SJSA1 (cell line): ENCODE measurements at regions not wholly inside any gene's neighbourhood (a gene's known extent, or its start where the extent isn't known, plus 50 kb on each side); places are given as distances from the start of the nearest gene placed in this dataset.

ENCODE experiments used
- DNase-seq, 2 experiments: peaks; one replicate each; pipeline ENCODE4 v3.0.0-alpha.2; 2015 to 2020; ENCODE audit warnings: low spot score in 2 of 2, low read depth in 1 of 2
- H3K27ac ChIP-seq: fragments of 250-450 bp; sonication (Bioruptor Pico); 2 replicates; pipeline ENCODE4 v1.5.1; 2020; ENCODE audit warnings: mild to moderate bottlenecking, moderate library complexity
- H3K27me3 ChIP-seq: fragments of 250-450 bp; sonication (Bioruptor Pico); replicated peaks from 2 replicates; pipeline ENCODE4 v1.5.1; 2020; ENCODE audit warnings: mild to moderate bottlenecking, moderate library complexity
- H3K36me3 ChIP-seq: fragments of 250-450 bp; sonication (Bioruptor Pico); 2 replicates; pipeline ENCODE4 v1.5.1; 2020; ENCODE audit warnings: mild to moderate bottlenecking
- H3K4me1 ChIP-seq: fragments of 250-450 bp; sonication (Bioruptor Pico); replicated peaks from 2 replicates; pipeline ENCODE4 v1.6.1; 2021; ENCODE audit warnings: mild to moderate bottlenecking
- H3K4me3 ChIP-seq: fragments of 250-450 bp; sonication (Bioruptor Pico); 2 replicates; pipeline ENCODE4 v1.5.1; 2020; ENCODE audit warnings: mild to moderate bottlenecking
- H3K9me3 ChIP-seq: fragments of 250-450 bp; sonication (Bioruptor Pico); replicated peaks from 2 replicates; pipeline ENCODE4 v1.5.1; 2020; ENCODE audit warnings: mild to moderate bottlenecking

DNA sequence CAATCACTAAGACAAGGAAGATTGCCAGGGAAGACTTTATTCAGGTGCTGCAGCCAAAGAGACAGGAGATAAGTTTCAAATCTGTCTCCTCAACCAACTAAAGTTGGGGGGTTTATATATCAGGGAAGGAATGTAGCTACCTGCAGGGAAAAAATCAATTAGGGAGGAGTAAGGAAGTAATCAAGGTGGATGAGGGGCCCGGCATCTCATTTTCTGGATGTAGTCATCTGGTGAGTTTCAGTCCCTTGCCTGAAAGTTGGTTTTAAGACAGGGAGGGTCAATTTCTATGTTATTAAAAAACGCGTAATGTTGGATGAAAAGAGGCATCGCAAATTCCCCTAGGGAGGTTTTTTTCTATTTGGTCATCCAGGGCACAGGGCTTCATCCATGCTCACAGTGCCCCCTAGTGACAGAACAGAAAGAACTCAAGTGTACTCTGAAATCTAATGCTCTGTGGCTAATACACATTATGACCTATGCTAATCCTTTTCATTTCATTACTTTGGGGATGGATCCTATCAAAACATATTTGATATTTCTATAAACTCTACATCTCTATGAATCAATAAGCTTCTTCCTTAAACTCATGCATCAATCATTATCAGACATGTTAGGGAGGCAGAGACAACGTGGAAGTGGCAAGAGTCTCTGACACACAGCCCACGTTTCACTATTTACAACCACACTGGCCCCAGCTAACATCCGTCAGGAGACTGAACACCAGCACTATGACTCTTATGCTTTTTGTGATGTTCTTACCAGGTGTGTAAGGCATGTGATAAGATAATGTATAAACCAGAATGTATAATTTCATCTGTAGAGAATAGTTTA is 1577.0 kb upstream of the TENM3 start:
- Histone ChIP-seq H3K9me3 (no peaks in the 10 kb centered on the region), H3K4me1 (peaks cover 28% of the 10 kb centered on the region), H3K27ac (no peak overlapping the region), H3K36me3 (no peaks in the 10 kb centered on the region), H3K4me3 (no peak overlapping the region), H3K27me3 (no peaks in the 10 kb centered on the region)
- DNase-seq, result peak; percentile 38 to 47

GRCh38 chr4:180668732-180669131 is 1574.5 kb upstream of the TENM3 start:
- Histone ChIP-seq H3K9me3 (no peaks in the 10 kb centered on the region), H3K36me3 (no peaks in the 10 kb centered on the region), H3K4me1 (peaks cover 27% of the 10 kb centered on the region), H3K4me3 (no peak overlapping the region), H3K27ac (no peak overlapping the region), H3K27me3 (no peaks in the 10 kb centered on the region)
- no peak for DNase-seq

DNA sequence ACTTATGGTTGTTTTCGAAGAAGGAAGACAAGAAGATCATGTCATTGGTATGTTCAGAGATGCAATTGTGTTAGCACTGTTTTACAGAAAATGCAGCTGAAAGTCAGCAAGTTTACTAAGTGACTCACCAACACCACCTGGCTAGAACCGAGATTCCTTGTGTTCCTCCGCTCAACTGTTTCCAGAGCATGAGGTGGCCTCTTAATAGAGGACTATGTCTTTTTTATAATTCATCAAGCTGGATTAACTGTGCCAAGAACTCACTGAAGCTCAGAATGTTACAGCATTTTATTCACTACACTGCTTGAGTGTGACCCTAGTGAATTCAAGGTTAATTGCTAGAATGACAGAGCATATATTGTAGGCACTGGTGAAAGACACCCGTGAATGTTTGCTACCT is 1573.5 kb upstream of the TENM3 start:
- Histone ChIP-seq H3K27ac (0 out of 2 replicates have a peak overlapping the region, but pooled peaks have one; percentile 14), H3K9me3 (no peaks in the 10 kb centered on the region), H3K4me1 (peaks cover 19% of the 10 kb centered on the region), H3K27me3 (no peaks in the 10 kb centered on the region), H3K4me3 (no peak overlapping the region), H3K36me3 (no peaks in the 10 kb centered on the region)
- peak in 1 of 2 experiments; percentile 23 for DNase-seq

GRCh38 chr4:180674619-180675358 is 1568.4 kb upstream of the TENM3 start:
- H3K27me3 ChIP-seq, result no peaks in the 10 kb centered on the region
- no peak for DNase-seq
- no peaks in the 10 kb centered on the region for H3K36me3 ChIP-seq
- H3K9me3 ChIP-seq, result no peaks in the 10 kb centered on the region
- H3K27ac ChIP-seq, result no peak overlapping the region
- no peak overlapping the region for H3K4me3 ChIP-seq
- H3K4me1 ChIP-seq, result peaks cover 3% of the 10 kb centered on the region

DNA sequence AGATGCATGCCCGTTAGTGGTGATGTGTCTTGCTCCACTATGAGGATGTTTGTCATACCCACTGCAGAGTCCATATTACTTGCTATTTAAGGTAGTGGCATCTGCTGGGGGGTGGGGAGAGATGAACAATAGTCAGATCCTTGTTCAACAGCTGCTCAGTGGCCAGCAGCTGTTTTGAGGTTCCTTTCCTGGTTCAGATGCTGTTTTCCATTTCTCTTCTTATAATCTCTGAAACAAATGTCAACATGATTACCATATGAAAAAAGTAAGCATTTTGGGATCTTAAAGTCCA is 1567.9 kb upstream of the TENM3 start:
- Histone ChIP-seq H3K4me3 (no peak overlapping the region), H3K27me3 (no peaks in the 10 kb centered on the region), H3K9me3 (no peaks in the 10 kb centered on the region), H3K27ac (no peak overlapping the region), H3K36me3 (no peaks in the 10 kb centered on the region), H3K4me1 (no peaks in the 10 kb centered on the region)
- DNase-seq, result no peak

DNA sequence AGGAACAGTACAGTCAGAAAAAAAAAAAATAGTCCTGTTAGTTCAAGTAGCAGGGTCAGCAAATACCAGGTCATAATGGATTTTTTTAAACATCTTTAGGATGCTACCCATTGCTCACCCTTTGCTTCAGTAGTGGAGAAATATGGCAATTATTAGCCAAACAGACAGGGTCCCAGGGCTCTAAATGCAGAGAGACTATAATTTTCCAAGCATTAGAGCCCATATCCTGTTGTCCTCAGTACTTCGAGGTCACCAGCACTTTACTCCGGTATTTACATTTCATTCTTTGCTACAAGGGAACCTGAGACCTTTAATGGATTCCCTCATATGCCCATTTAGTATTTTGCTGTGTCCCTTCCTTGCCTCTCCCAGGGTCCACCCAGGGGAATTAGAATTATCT is 1562.9 kb upstream of the TENM3 start:
- no peak for DNase-seq

GRCh38 chr4:180682776-180683175 is 1560.4 kb upstream of the TENM3 start:
- no peak for DNase-seq
- H3K4me3 ChIP-seq, result no peak overlapping the region
- H3K27ac ChIP-seq, result no peak overlapping the region
- no peaks in the 10 kb centered on the region for H3K4me1 ChIP-seq
- H3K27me3 ChIP-seq, result no peaks in the 10 kb centered on the region
- no peaks in the 10 kb centered on the region for H3K9me3 ChIP-seq
- no peaks in the 10 kb centered on the region for H3K36me3 ChIP-seq

More for the DNA sequence above, 1562.9 kb upstream of the TENM3 start:
- Histone ChIP-seq H3K36me3 (no peaks in the 10 kb centered on the region), H3K4me1 (no peaks in the 10 kb centered on the region), H3K4me3 (no peak overlapping the region), H3K27ac (no peak overlapping the region), H3K9me3 (no peaks in the 10 kb centered on the region), H3K27me3 (no peaks in the 10 kb centered on the region)

DNA sequence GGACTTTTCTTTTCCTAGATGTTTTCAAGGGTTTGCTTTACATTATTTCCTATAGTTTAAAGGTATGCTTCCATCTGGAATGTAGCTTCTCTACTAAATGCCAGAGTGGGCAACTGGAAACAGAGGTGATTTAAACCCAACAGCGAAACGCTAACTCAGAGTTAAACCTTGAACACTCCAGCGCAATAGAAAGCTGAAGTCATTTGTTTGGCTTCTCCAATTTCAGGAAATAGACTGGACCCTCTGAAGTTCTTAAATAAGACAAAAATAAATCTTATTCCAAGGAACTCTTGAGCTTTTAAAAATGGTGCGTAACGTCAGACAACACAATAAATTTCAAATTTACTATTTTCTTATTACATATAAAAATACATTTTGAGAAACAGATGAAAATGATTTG is 1560.0 kb upstream of the TENM3 start:
- no peak for DNase-seq
- no peaks in the 10 kb centered on the region for H3K9me3 ChIP-seq
- H3K36me3 ChIP-seq, result no peaks in the 10 kb centered on the region
- H3K4me1 ChIP-seq, result no peaks in the 10 kb centered on the region
- no peak overlapping the region for H3K4me3 ChIP-seq
- H3K27me3 ChIP-seq, result no peaks in the 10 kb centered on the region
- H3K27ac ChIP-seq, result no peak overlapping the region

GRCh38 chr4:180688480-180688879 is 1554.7 kb upstream of the TENM3 start:
- Histone ChIP-seq H3K4me3 (no peak overlapping the region), H3K9me3 (no peaks in the 10 kb centered on the region), H3K4me1 (no peaks in the 10 kb centered on the region), H3K27ac (no peak overlapping the region), H3K27me3 (no peaks in the 10 kb centered on the region), H3K36me3 (no peaks in the 10 kb centered on the region)
- DNase-seq, result no peak

GRCh38 chr4:180694875-180695274 is 1548.3 kb upstream of the TENM3 start:
- Histone ChIP-seq H3K9me3 (peaks cover 6% of the 10 kb centered on the region; the same call in 1 of the 2 replicates), H3K27me3 (no peaks in the 10 kb centered on the region), H3K36me3 (no peaks in the 10 kb centered on the region), H3K27ac (peak overlapping the region; percentile 83), H3K4me1 (peaks cover 16% of the 10 kb centered on the region), H3K4me3 (no peak overlapping the region)
- DNase-seq, result no peak

GRCh38 chr4:180695851-180696250 is 1547.4 kb upstream of the TENM3 start:
- Histone ChIP-seq H3K27me3 (no peaks in the 10 kb centered on the region), H3K4me3 (no peak overlapping the region), H3K36me3 (no peaks in the 10 kb centered on the region), H3K4me1 (peaks cover 16% of the 10 kb centered on the region), H3K27ac (peak overlapping the region; percentile 83), H3K9me3 (peaks cover 6% of the 10 kb centered on the region; the same call in 1 of the 2 replicates)
- DNase-seq, result peak in 1 of 2 experiments; percentile 87

- H3K36me3 ChIP-seq, result no peaks in the 10 kb centered on the region
- DNase-seq, result peak in 1 of 2 experiments; percentile 21
- H3K27me3 ChIP-seq, result no peaks in the 10 kb centered on the region
- peak overlapping the region; percentile 83 for H3K27ac ChIP-seq
- H3K4me3 ChIP-seq, result no peak overlapping the region
- peaks cover 6% of the 10 kb centered on the region; the same call in 1 of the 2 replicates for H3K9me3 ChIP-seq
- H3K4me1 ChIP-seq, result peaks cover 16% of the 10 kb centered on the region
Measured at GRCh38 chr4:180696460-180697092, 1546.6 kb upstream of the TENM3 start.

DNA sequence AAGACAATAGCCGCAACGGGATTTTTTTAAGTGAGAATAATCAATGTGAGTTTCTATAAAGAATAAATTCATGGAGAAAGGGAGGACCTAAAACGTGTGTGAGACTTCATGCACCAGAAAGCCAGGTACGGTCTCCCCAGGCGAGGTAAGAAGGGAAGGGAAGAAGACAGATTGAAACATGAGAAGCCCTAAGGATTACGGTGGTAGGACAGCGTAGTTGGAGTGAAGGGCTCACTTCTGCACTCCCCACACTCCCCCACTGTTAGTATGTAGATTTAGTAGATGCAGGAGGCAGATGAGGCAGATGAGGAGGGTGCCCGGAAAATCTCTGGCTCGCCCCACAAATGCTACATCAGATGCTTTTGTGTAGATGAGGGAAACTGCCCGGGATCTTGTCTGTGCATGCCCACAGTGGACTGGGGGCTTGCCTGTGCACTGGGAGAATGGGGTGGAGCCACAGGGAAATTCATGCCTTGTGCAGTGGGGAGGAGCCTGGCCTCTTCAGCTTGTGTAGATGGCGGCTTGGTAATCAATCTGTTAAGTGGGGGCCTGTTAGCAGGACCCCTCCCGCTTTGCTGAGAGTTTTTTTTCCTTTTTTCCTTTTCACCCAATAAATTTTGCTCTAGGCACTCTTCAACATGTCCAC is 1544.5 kb upstream of the TENM3 start:
- H3K36me3 ChIP-seq, result no peaks in the 10 kb centered on the region
- H3K4me3 ChIP-seq, result no peak overlapping the region
- peaks cover 16% of the 10 kb centered on the region for H3K4me1 ChIP-seq
- no peak overlapping the region for H3K27ac ChIP-seq
- H3K9me3 ChIP-seq, result peaks cover 6% of the 10 kb centered on the region; the same call in 1 of the 2 replicates
- H3K27me3 ChIP-seq, result no peaks in the 10 kb centered on the region
- DNase-seq, result no peak
